ENCODE measurements at regions not wholly inside any gene's neighbourhood (a gene's known extent, or its start where the extent isn't known, plus 50 kb on each side); places are given as distances from the start of the nearest gene placed in this dataset.
"Not testable (repeated sequence)": the region's sequence is repeated elsewhere in the genome, so short reads cannot be mapped to it uniquely, and the experiment has no call there.

DNA sequence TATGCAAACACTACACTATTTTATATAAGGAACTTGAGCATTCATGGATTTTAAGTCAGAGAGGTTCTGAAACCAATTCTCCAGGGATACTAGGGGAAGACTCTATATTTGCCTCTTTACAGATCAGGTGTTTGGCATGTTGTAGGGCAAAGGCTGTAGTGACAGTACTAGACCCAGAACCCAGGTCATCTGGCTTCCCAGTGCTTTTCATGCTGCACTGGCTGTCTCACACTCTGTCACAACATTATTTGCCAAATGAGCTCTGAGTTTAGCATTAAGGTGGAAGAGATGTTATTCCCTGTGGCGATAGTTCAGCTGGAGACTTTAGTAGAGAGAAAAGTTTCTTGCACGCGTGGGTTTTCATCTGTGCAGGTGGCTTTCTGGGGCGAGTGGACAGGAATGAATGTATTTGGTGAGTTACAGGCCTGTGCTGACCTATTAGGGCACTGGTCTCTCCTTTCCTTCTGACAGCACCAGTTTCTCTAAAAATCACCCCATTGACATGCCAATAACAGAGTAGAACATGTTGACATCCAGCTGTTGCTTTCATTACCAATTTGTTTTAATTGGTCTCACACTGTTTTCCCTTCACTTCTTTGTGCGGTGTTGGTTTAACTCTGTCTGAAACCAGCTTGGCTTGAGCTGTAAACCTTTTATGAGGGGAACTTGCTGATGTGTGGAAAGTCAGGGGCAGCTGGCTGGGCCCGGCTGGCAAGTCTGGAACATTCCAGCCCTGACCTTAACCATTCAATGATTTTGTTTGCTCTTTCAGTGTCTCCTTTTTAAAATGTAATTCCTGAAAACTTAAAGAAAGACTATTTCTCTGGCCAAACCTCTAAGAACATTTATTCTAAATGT is 643.0 kb upstream of the FAM98A start:
- DNase-seq, result no peak

DNA sequence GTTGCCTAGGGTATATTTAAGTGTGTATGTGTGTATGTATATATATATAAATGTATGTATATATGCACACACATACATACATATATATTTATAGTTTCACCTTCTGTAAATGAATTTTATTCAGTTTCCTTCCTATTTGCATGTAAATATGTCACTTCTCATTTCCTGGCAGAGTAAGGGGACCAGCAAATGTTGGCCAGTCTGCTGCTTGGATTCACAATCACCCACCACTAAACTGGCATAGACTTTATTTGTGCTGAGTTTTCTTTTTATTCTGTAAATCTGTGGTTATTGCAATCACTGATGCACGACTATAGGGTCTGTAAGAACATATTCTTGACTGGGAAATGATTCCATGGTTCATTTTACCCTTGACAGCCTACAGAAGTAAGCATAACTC is 640.4 kb upstream of the FAM98A start:
- DNase-seq, result no peak

DNA sequence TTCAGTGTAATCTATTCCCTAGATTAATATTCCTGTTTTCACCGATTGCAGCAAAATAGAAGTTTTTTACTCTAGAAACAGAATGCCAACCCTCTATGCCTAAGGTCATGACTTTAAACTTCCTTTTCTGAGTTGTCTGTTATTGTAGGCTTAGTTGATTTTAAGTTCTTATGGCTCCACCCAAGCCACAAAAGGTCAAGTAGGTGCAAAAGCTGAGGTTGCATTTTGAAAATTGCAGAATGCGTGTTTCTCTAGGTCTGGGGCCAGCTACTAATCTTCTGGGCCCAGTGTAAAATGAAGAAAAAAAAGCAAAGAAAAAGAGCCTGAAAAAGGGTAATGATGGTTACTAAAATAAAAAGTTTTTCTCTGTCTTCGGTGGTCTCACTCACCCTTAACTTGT is 635.7 kb upstream of the FAM98A start:
- no peak for DNase-seq

DNA sequence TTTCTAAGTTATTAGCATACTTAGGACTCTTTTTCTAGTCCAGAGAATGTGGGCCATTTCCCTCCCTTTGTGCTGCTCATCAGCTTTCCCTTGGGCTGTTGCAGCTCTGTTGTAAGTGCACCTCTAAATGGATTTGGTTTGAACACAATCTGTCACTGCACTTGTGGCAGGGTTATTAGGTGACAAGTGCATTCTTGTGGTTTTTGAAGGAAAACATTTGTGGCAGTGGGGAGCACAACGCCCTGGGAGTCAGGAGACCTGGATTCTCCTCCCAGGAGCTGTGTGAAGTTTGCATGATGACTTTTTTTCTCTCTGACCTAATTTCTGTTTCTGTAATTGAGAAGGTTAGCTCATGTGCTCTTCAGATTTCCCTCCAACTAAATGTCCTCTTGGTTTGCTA is 630.9 kb upstream of the FAM98A start:
- peak; percentile 74 for DNase-seq

DNA sequence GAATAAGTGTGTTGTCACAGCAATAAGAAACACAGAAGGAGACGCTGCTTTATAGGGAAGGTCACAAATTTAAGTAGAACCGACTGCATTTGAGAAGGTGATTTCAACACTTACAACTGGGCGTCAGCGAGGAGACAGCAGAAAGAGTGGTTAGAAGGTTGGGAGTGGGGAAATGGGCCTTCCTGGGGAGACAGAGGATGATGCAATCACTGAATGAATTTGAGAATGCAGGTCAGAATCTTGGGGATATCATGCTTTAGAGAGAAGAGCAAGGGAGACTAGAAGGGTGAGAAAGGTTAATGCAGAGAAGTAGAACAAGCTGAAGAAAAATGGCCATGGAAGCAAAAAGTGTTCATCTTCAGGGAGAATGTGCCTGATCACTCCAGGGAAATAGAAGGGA is 616.1 kb upstream of the FAM98A start:
- DNase-seq, result no peak

DNA sequence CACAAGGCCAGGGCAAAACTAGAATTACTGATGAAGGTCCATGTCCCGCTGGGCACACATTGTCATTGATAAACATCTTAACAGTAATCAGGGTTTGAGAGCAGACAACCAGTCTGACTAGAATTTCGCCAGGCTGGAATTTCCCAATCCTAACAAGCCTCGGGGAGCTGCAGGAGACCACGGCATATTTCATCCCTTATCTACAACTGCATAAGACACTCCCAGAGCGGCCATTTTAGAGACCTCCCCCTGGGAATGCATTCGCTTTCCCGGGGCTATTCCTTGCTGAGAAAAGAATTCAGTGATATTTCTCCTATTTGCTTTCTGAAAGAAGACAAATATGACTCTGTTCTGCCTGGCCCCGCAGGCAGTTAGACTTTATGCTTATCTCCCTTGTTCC is 611.3 kb upstream of the FAM98A start:
- DNase-seq, result not testable (repeated sequence)

DNA sequence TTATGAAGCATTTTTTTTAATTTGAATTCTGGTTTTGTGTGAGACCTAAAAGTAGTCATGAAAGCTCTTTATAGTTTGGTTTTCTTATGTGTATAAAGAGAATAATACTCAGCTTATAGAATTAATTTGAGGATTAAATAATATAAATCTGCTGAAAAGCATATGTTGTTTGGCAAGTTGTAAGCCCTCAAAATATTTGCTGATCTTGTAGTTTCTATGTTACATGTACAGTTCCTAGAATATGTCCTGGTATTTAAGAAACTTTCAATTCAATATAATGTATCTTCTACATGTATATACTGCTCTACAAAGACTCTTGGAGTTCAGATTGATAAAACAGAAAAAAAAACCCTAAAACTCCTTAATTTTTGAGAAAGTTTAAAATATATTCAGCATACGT is 605.5 kb upstream of the FAM98A start:
- no peak for DNase-seq

DNA sequence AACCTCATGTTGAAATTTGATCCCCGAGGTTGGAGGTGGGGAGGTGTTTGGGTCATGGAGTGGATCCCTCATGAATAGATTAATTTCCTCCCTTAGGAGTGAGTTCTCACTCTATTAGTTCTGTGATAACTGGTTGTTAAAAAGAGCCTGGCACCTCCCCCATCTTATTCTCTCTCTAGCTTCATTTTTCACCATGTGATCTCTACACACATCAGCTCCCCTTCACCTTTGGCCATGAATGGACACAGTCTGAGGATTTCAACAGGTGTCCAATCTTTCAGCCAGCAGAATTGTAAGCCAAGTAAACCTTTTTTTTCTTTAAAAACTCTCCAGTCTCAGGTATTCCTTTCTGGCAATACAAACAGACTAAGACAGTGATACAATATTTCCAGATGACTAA is 602.0 kb upstream of the FAM98A start:
- DNase-seq, result no peak

DNA sequence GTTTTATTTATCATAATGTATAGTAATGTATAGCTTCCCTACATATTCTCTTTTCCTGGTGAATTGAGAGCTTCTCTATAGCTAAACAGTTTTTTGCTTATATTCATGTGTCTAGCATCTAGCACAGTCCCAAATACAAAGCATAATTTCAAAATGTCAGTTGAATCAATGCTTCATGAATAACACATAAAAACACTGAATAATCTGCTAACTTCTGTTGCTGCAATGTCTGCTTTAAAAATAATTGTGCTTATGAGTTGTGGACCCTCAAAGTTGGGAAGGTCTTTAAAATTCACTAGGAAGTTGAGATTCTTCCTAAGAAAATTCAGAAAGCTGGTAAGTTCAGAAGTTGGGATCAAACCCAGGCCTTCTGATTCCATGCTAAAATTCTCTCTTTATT is 600.9 kb upstream of the FAM98A start:
- no peak for DNase-seq

DNA sequence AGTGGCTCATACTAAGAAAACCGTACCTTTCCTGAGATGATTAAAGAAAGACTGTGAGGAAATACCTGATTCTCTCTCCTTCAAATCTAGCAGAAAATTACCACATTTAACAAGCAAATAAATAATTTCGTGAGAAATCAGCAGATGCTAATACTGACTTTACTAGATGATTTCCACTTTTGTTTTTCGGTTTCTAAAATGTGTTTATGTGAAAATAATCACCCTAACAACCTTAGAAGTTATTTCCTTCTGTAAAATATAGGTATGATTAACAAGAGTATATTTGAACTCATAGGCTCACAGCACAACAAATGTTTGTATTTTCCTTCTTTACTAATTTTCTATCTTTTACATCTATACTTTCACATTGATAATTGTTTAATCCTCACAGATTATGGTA is 594.1 kb upstream of the FAM98A start:
- DNase-seq, result no peak

DNA sequence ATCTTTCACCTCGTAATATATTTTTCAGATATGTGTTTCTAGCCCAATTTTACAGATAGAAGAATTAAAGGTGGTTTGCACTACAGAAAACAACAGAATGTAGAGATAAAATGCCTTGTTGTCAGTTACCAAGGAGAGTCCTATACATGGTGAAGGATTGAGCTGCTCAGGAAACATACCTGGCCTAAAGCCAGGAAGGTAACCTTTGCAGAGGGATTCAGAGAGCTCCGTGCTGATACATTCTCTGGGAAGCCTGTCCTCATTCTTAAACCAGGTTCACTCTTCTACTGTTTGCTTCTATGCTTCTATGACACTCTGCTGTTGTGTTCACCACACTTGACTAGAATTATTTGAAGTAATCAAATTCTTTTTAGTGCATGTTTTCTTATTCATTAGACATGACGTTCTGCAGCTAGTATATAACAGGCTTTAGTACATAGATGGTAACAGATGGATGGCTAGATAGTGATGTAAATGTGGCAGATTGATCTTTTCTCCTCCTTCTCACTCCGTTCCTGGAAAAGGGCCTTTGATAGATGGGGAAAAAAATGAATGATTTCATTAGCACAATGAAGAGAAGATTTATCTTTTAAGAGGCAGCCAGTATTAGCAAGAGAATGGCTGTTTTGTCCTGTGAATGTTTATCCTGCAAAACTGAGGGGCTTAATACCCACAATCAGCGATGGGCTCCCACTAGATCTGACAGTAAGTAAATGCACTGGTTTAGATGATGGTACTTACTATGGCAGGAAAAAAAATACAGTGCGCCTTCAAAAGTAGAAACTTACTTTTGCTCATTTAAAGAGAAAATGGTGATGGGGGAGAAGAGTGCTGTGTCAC is 589.6 kb upstream of the FAM98A start:
- DNase-seq, result no peak

DNA sequence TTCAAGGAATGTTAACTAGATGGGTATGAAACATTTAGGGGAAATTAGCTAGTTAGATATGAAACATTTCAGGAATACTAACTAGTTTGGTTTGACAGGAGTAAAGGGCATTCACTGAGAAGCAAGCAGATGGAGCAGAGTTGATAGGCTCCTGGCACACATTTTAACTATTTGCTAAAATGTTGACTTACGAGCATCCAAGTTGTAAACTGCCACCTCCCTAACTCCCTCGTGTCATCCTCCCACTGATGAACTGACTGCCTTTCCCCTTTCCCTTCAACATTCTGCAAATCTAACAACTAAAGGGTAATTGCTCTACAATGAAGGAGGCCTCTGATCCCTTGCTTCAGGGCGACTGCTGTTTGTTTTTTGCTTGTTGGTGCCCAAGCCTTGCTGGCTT is 580.4 kb upstream of the FAM98A start:
- no peak for DNase-seq

DNA sequence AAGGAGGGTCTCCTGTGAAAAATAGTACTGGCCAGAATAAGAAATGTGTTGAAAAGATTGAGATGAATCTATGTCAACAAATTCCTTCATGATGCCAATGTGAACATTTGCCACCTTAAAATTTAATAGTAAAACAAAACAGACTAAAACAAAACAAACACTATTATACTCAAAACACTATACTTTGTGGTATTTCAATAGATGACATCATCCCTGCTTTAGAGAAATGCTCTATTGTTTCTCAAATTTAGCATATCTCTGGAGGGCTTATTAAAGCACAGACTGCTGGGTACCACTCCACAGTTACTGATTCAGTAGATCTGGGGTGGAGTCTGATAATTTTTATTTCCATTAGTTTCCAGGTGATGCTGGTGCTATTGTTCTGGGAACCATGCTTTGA is 579.4 kb upstream of the FAM98A start:
- no peak for DNase-seq

DNA sequence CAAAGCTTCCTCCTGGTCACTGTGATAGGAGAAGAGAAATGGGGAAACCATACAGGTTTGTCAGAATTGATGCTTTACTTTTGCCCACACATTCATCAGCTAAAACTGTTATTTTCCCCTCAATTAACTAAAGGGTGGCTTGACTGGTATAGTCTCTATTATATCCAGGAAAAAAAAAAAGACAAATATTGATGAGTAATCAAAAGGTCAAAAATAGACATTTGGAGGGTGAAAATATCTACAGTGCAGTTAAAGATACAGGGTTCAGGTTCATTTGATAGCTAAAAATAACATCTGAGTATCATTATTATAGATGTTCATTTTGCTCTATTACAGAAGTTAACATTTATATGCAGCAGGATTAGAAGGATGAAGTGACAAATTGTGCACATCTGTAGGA is 577.6 kb upstream of the FAM98A start:
- no peak for DNase-seq

DNA sequence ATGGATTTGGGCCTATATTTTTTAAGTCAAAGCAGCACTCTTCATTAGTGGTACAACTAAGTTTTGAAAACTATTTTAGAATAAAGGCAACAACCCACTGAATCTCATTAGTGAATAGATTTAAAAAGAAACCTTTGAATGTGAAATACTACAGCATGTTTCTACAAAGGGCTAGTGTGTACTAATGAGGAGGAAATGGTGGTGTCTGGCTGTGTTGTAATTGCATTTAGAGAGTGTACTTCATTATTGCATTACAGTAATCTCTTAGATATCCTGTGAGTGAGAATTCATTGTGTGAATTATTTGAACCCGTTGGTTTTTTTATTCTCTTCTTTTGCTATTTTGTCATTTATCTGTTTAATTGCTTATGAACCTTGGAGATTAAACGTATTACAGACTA is 575.4 kb upstream of the FAM98A start:
- no peak for DNase-seq

DNA sequence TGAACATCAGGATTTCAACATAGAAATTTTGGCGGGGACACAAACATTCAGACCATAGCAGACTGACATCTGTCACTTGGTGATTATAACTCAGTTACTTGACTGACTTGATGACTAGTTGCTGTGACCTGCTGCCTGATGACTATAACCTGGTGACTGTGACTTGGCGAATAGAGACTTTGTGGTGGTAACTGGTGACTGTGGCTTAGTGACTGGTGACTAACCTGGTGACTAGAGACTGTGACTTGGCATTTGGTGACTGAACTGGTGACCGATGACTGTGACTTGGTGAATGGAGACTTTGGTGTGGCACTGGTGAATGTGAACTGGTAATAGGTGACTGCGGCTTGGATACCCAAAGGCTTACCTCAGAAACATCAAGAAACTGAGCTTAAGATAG is 563.1 kb upstream of the FAM98A start:
- DNase-seq, result no peak

DNA sequence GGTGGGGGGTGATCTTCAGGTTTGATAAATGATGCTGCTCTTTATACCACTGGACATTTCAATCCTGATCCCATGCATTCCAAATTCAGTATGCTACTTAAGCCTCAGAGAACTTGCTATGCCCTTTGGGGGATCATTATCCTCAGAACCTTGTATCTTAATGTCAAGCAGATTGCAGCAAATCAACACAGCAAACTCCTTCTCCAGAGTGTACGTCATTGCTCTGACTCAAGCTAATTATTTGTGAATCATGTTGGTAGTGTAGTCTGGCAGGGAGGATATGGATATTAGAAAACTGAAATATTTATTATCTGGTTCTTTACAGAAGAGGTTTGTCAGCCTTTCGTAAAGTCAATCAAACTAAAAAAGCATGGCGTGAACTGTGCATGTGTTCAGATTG is 562.5 kb upstream of the FAM98A start:
- DNase-seq, result no peak

DNA sequence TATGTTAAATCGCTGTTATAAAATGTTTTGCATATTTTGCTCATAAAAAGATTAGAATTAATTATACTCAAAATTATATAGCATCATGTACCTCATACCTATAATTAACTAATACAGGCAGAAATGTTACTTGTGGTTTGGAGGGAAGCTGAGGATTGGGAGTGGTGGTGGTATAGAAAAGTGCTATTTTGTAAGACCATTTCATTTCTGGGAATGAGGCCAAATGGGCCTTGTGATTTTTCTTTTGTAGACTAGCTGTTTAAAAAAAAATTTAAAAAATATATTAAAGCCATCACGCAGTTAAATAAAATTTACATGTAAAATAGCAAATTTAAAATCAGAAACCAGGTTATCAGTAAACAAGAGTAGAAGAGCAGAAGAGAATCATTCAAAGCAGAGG is 560.8 kb upstream of the FAM98A start:
- no peak for DNase-seq

DNA sequence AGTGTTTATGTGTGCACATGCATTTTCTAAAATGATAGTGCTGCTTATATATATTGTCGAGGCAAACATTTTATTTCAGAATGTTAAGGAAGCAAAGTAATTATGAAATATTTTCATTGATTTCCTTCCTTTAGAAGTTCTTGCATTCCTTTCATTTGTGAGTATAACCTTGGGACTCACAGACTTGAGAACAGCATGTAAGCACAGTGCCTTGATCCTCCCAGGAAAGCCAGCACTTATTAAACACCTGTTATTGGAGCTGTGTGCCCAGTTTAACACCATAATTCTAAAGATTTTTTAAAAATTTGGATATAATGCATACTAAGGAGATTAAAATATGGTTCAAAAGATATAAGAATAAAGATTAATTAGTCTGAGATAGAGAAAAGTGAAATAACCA is 554.4 kb upstream of the FAM98A start:
- DNase-seq, result no peak

DNA sequence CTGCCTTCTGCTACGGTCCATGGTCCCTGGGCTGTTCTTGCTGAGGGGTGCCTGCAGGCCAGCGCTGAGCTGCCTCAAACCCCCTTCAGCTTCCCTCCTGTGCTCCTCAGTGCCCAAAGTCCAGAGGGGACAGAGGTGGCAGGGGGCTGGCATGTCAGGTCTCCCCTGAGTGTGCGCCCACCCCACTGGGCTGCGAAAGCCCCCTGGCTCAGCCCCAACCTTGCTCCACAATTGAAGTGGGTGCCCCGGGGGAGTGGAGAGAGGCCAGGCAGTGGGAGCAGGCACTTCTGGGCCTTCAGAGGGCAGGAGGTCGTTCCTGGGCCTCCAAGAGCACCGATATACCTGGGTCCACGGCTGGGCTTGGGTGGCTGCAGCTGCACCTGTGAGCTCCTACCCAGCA is 548.7 kb upstream of the FAM98A start:
- no peak for DNase-seq

DNA sequence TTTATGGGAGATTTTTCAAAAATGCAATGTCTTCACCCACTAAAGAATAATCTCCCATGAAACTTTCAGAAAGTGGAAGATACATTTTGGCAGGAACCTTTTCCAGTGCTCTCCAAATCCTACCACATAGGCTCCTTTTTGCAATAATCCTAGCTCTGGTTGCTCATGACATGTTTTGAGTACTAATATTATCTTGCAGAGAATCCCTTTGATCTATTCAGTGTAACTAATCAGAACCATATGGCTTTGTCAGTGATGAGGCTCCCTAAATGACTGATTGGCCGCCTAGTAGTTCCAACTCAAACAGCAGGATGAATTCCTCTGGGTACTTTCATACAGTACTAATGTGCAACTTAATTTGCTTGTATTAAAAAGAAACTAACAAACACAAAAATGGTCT is 544.0 kb upstream of the FAM98A start:
- DNase-seq, result no peak

DNA sequence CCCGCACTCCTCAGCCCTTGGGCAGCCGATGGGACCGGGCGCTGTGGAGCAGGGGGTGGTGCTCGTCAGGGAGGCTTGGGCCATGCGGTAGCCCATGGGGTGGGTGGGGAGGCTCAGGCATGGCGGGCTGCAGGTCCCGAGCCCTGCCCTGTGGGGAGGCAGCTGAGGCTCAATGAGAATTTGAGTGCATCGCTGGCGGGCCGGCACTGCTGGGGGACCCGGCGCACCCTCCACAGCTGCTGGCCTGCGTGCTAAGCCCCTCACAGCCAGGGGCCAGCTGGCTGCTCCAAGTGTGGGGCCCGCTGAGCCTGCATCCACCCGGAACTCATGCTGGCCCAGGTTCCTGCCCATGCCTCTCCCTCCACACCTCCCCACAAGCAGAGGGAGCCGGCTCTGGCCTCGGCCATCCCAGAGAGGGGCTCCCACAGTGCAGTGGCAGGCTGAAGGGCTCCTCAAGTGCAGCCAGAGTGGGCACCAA is 543.5 kb upstream of the FAM98A start:
- DNase-seq, result not testable (repeated sequence)

DNA sequence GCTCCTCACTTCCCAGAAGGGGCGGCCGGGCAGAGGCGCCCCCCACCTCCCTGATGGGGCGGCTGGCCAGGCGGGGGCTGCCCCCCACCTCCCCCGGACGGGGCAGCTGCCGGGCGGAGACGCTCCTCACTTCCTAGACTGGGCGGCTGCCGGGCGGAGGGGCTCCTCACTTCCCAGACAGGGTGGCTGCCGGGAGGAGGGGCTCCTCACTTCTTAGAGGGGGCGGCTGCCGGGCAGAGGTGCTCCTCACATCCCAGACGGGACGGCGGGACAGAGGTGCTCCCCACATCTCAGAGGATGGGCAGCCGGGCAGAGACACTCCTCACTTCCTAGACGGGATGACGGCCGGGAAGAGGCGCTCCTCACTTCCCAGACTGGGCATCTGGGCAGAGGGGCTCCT is 534.0 kb upstream of the FAM98A start:
- DNase-seq, result not testable (repeated sequence)

DNA sequence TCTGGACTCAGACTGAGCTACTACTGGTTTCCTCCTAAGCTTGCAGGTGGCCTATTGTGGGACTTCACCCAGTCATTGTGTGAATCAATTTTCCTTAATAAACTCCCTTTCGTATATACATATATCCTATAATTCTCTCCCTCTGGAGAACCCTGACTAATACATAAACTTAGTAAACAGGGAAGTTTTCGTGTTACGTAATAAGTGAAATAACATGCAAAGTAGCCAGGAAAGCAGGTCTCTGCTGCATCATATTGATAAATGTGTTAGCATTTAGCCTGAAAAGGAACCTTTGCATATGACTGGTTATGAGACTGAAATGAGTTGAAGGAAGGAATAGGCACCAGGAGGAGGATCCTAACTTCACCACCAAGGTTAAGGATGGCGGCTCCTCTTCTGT is 527.2 kb upstream of the FAM98A start:
- no peak for DNase-seq
